Glomerular visceral epithelial cell (primary cell): ENCODE measurements at regions not wholly inside any gene's neighbourhood (a gene's known extent, or its start where the extent isn't known, plus 50 kb on each side); places are given as distances from the start of the nearest gene placed in this dataset.
"Not testable (repeated sequence)": the region's sequence is repeated elsewhere in the genome, so short reads cannot be mapped to it uniquely, and the experiment has no call there.

Source experiments
- DNase-seq: peaks from one replicate; pipeline ENCODE4 v3.0.0-alpha.2; 2016; ENCODE audit errors: extremely low spot score

- DNase-seq, result no peak
Observed at GRCh38 chr7:136325578-136325977, 348.4 kb upstream of the MTPN start.

GRCh38 chr7:136325027-136325426 lies 347.9 kb upstream of the MTPN start:
- DNase-seq, result no peak

GRCh38 chr7:136324073-136324704 lies 347.0 kb upstream of the MTPN start:
- no peak for DNase-seq

GRCh38 chr7:136312592-136312991 lies 335.4 kb upstream of the MTPN start:
- DNase-seq, result no peak

GRCh38 chr7:136309407-136309806 lies 332.2 kb upstream of the MTPN start:
- no peak for DNase-seq

GRCh38 chr7:136308230-136308629 lies 331.1 kb upstream of the MTPN start:
- no peak for DNase-seq

GRCh38 chr7:136303162-136303561 lies 326.0 kb upstream of the MTPN start:
- no peak for DNase-seq

- DNase-seq, result no peak
Observed at GRCh38 chr7:136302049-136302448, 324.9 kb upstream of the MTPN start.

- DNase-seq, result no peak
Observed at GRCh38 chr7:136294977-136295376, 317.8 kb upstream of the MTPN start.

- no peak for DNase-seq
Observed at GRCh38 chr7:136293841-136294391, 316.8 kb upstream of the MTPN start.

GRCh38 chr7:136293272-136293671 lies 316.1 kb upstream of the MTPN start:
- no peak for DNase-seq

GRCh38 chr7:136292365-136292764 lies 315.2 kb upstream of the MTPN start:
- DNase-seq, result no peak

- no peak for DNase-seq
Observed at GRCh38 chr7:136290351-136290750, 313.2 kb upstream of the MTPN start.

GRCh38 chr7:136278057-136278456 lies 300.9 kb upstream of the MTPN start:
- DNase-seq, result no peak

GRCh38 chr7:136275794-136276193 lies 298.6 kb upstream of the MTPN start:
- no peak for DNase-seq

GRCh38 chr7:136274636-136275345 lies 297.6 kb upstream of the MTPN start:
- DNase-seq, result no peak

- no peak for DNase-seq
Observed at GRCh38 chr7:136272934-136273333, 295.8 kb upstream of the MTPN start.

- DNase-seq, result no peak
Observed at GRCh38 chr7:136267822-136268221, 290.7 kb upstream of the MTPN start.

- DNase-seq, result no peak
Observed at GRCh38 chr7:136266457-136266856, 289.3 kb upstream of the MTPN start.

- DNase-seq, result not testable (repeated sequence)
Observed at GRCh38 chr7:136264304-136264703, 287.1 kb upstream of the MTPN start.

- DNase-seq, result not testable (repeated sequence)
Observed at GRCh38 chr7:136263112-136263860, 286.1 kb upstream of the MTPN start.

GRCh38 chr7:136260591-136260990 lies 283.4 kb upstream of the MTPN start:
- peak; percentile 45 for DNase-seq

- DNase-seq, result no peak
Observed at GRCh38 chr7:136259074-136259473, 281.9 kb upstream of the MTPN start.
